KMS-11 (cell line): ENCODE measurements at regions not wholly inside any gene's neighbourhood (a gene's known extent, or its start where the extent isn't known, plus 50 kb on each side); places are given as distances from the start of the nearest gene placed in this dataset.
A peak's percentile ranks its signal among the peaks of the same experiment; 100 is the strongest.

Source experiments
- H2AFZ ChIP-seq: fragments of 200-600 bp; sonication (generic); 2 replicates; pipeline ENCODE4 v1.6.1; 2016; ENCODE audit warnings: antibody characterized with exemption, mixed run types, low read depth
- H3K27ac ChIP-seq: fragments of 200-600 bp; sonication (generic); 2 replicates; pipeline ENCODE4 v1.6.1; 2016; ENCODE audit warnings: mild to moderate bottlenecking, mixed run types
- H3K27me3 ChIP-seq: fragments of 200-600 bp; sonication (generic); 2 replicates; pipeline ENCODE4 v1.6.1; 2017; ENCODE audit warnings: mild to moderate bottlenecking, low read depth, mixed run types, moderate library complexity; ENCODE audit not compliant: insufficient read depth
- H3K36me3 ChIP-seq: fragments of 200-600 bp; sonication (generic); 2 replicates; pipeline ENCODE4 v1.6.1; 2017; ENCODE audit warnings: mild to moderate bottlenecking, mixed run types; ENCODE audit not compliant: insufficient read depth
- H3K4me1 ChIP-seq: fragments of 200-600 bp; sonication (generic); 2 replicates; pipeline ENCODE4 v1.6.1; 2016; ENCODE audit warnings: mild to moderate bottlenecking, low read depth, mixed run types; ENCODE audit not compliant: poor library complexity, severe bottlenecking
- H3K4me2 ChIP-seq: fragments of 200-600 bp; sonication (generic); 2 replicates; pipeline ENCODE4 v1.7.0; 2016; ENCODE audit warnings: mild to moderate bottlenecking, mixed run types
- H3K4me3 ChIP-seq: fragments of 200-600 bp; sonication (generic); IDR thresholded peaks from 2 replicates; pipeline ENCODE4 v1.6.1; 2017; ENCODE audit warnings: low read depth, low read length, mixed read lengths; ENCODE audit not compliant: insufficient read depth
- H3K79me2 ChIP-seq: fragments of 200-600 bp; sonication (generic); 2 replicates; pipeline ENCODE4 v1.6.1; 2016; ENCODE audit warnings: low read depth, mixed run types; ENCODE audit not compliant: insufficient read depth
- H3K9ac ChIP-seq: fragments of 200-600 bp; sonication (generic); 2 replicates; pipeline ENCODE4 v1.6.1; 2016; ENCODE audit warnings: mild to moderate bottlenecking, mixed run types
- H4K20me1 ChIP-seq: fragments of 200-600 bp; sonication (generic); 2 replicates; pipeline ENCODE4 v1.6.1; 2016; ENCODE audit warnings: mild to moderate bottlenecking, mixed run types; ENCODE audit not compliant: insufficient read depth
- TF ChIP-seq, protein P1 (sequence below): fragments of 200-600 bp; sonication (generic); conservative IDR thresholded peaks from 2 replicates; pipeline ENCODE4 v1.6.1; 2017; ENCODE audit warnings: low read depth, mild to moderate bottlenecking, antibody characterized with exemption, low read length, moderate library complexity, mixed read lengths

DNA sequence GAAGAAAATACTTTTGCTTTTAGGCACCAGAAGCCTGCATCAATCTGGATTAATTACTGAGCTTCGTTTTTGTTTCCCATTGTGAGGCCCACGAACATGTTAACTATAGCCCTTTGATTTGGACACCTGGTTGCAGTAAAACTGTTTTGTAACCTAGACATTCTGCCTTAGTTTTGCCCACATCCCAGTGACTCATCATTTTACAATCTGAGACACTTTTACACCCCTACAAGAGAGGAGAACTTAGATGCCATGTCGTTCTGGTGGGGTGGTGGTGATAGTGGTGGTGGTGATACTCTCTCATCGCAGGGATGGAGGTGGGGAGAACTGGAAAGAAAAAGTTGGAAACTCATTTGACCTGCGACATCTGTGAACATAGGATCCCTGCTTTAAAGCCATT lies 1257.2 kb downstream of the ADGRL3 start:
- H3K4me3 ChIP-seq: no peak overlapping the region
- TF ChIP-seq, protein P1, sequence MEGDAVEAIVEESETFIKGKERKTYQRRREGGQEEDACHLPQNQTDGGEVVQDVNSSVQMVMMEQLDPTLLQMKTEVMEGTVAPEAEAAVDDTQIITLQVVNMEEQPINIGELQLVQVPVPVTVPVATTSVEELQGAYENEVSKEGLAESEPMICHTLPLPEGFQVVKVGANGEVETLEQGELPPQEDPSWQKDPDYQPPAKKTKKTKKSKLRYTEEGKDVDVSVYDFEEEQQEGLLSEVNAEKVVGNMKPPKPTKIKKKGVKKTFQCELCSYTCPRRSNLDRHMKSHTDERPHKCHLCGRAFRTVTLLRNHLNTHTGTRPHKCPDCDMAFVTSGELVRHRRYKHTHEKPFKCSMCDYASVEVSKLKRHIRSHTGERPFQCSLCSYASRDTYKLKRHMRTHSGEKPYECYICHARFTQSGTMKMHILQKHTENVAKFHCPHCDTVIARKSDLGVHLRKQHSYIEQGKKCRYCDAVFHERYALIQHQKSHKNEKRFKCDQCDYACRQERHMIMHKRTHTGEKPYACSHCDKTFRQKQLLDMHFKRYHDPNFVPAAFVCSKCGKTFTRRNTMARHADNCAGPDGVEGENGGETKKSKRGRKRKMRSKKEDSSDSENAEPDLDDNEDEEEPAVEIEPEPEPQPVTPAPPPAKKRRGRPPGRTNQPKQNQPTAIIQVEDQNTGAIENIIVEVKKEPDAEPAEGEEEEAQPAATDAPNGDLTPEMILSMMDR: no peak
- no peak overlapping the region for H3K4me2 ChIP-seq
- no peaks in the 10 kb centered on the region for H4K20me1 ChIP-seq
- no peak overlapping the region for H3K27ac ChIP-seq
- H3K79me2 ChIP-seq: no peaks in the 10 kb centered on the region
- H3K4me1 ChIP-seq: no peaks in the 10 kb centered on the region
- H3K9ac ChIP-seq: no peak overlapping the region
- H3K27me3 ChIP-seq: no peaks in the 10 kb centered on the region
- H2AFZ ChIP-seq: 0 out of 2 replicates have a peak overlapping the region, but pooled peaks have one; percentile 9
- no peaks in the 10 kb centered on the region for H3K36me3 ChIP-seq

DNA sequence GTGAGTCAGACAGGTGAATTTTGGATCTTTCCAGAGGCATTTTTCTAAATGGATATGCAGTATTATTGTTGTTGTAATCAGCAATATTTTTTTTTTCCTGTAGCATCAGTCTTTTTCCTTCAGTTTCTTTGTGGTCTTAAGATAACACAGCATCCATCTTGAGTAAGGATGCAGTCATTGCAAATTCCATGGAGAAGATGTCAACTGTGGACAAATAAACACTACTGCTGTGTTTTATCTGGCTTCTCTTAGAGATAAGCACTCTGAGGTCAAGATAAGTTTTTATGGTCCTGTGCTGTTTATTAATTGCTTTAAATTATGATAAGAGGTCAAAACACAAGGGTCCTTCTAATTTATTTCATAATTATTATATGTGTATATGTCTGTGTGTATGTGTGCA lies 1255.7 kb downstream of the ADGRL3 start:
- H3K27ac ChIP-seq: no peak overlapping the region
- no peak overlapping the region for H3K9ac ChIP-seq
- H2AFZ ChIP-seq: no peak overlapping the region
- TF ChIP-seq, protein P1: no peak
- no peaks in the 10 kb centered on the region for H3K36me3 ChIP-seq
- H3K4me2 ChIP-seq: no peak overlapping the region
- no peaks in the 10 kb centered on the region for H3K79me2 ChIP-seq
- H3K4me3 ChIP-seq: no peak overlapping the region
- no peaks in the 10 kb centered on the region for H3K4me1 ChIP-seq
- no peaks in the 10 kb centered on the region for H3K27me3 ChIP-seq
- H4K20me1 ChIP-seq: no peaks in the 10 kb centered on the region

DNA sequence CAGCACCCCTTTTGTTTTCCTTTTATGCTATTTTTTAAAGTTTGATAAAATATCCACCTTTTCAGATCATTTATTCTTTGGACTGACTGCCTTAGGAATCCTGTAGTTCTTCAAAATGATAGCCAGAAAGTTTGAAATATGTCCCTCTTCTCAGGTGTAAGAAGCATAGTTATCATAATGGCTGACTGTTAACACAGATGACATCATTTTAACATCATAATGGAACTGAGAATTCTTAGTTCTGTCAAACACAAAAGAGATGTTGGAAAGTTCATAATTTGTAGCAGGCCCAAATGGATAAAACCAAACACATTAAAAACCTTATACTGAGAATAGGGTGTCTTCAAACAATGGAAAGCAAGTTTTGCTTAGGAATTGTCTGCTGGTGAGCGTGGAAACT lies 1254.4 kb downstream of the ADGRL3 start:
- H3K27me3 ChIP-seq: no peaks in the 10 kb centered on the region
- TF ChIP-seq, protein P1: no peak
- no peaks in the 10 kb centered on the region for H3K4me1 ChIP-seq
- no peaks in the 10 kb centered on the region for H4K20me1 ChIP-seq
- no peaks in the 10 kb centered on the region for H3K79me2 ChIP-seq
- no peak overlapping the region for H3K9ac ChIP-seq
- H3K27ac ChIP-seq: no peak overlapping the region
- H3K4me3 ChIP-seq: no peak overlapping the region
- no peaks in the 10 kb centered on the region for H3K36me3 ChIP-seq
- H3K4me2 ChIP-seq: no peak overlapping the region
- H2AFZ ChIP-seq: no peak overlapping the region

DNA sequence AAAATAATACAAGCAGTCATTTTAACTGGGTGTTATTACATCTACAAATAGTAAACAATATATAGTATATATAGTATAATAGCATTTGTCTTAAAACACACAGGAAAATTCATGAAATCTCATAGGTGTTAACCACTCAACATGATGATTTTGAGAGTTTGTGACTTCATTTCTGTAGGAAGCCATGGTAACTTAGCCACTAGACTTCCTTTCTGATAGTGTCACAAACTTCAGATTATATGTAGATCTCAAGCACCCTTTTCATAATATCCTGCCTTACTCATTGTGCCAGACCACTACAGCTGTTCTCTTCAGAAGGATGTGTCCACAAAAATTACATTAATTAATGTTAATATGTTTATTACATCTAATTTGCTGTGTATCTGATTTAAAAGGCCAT lies 1250.6 kb downstream of the ADGRL3 start:
- Histone ChIP-seq H3K9ac (no peak overlapping the region), H3K27me3 (no peaks in the 10 kb centered on the region), H2AFZ (no peak overlapping the region), H3K27ac (no peak overlapping the region), H3K4me3 (no peak overlapping the region), H3K4me1 (no peaks in the 10 kb centered on the region), H3K79me2 (no peaks in the 10 kb centered on the region), H4K20me1 (no peaks in the 10 kb centered on the region), H3K4me2 (no peak overlapping the region), H3K36me3 (no peaks in the 10 kb centered on the region)
- TF ChIP-seq, protein P1: no peak
